ENCODE measurements at regions not wholly inside any gene's neighbourhood (a gene's known extent, or its start where the extent isn't known, plus 50 kb on each side); places are given as distances from the start of the nearest gene placed in this dataset.

DNA sequence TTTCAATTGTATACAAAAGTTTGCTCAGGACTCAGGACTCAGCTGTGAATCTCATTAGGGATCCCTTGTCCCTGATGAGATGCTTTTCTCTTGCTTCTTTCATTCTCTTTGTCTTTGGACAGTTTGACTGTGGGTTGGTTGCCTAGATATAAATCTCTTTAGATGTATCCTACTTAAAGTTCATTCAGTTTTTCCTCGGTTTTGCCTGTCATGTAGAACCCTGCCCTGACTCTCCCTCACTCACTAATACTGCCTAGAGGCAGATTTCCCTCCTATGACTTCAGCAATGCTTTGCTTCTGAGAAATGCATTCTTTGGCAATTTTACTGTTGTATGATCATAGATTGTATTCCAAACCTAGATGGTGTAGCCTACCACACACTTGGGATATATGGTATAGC, 421.4 kb upstream of the TCF4 start:
- intact Hi-C loops (cut with DNase I): no loop called here
- no peak overlapping the region for H3K27ac ChIP-seq
- H3K27me3 ChIP-seq: no peaks in the 10 kb centered on the region
- TF ChIP-seq, protein P1, sequence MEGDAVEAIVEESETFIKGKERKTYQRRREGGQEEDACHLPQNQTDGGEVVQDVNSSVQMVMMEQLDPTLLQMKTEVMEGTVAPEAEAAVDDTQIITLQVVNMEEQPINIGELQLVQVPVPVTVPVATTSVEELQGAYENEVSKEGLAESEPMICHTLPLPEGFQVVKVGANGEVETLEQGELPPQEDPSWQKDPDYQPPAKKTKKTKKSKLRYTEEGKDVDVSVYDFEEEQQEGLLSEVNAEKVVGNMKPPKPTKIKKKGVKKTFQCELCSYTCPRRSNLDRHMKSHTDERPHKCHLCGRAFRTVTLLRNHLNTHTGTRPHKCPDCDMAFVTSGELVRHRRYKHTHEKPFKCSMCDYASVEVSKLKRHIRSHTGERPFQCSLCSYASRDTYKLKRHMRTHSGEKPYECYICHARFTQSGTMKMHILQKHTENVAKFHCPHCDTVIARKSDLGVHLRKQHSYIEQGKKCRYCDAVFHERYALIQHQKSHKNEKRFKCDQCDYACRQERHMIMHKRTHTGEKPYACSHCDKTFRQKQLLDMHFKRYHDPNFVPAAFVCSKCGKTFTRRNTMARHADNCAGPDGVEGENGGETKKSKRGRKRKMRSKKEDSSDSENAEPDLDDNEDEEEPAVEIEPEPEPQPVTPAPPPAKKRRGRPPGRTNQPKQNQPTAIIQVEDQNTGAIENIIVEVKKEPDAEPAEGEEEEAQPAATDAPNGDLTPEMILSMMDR (IDR thresholded peaks at IDR 0.05): no peak
- H3K9me3 ChIP-seq: peaks cover 0 to 18% of the 10 kb centered on the region in 2 donors
- no peaks in the 10 kb centered on the region for H3K36me3 ChIP-seq
- no peaks in the 10 kb centered on the region for H3K4me1 ChIP-seq
- DNase-seq (no peak), ATAC-seq (no peak)
- no peak overlapping the region for H3K4me3 ChIP-seq

DNA sequence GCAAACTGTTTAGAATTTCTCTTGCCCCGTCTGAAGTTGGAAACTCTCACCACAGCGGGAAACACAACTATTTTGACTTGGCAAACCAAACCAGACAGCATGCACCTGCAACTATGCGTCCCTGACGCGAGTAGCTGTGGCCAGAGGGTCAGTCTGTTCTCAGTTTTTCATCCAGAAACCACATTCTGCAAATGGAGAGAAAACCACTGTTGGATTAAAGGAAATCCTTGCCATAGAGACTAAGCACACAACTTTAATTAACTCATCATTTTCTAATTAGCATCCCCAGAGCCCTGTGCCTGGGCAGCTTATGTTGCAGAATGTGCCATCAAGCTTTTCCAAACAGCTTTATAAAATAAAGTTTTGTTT, 415.7 kb upstream of the TCF4 start:
- TF ChIP-seq, protein P1 (IDR thresholded peaks at IDR 0.05): no peak
- ATAC-seq (no peak), DNase-seq (no peak)
- Histone ChIP-seq H3K4me3 (no peak overlapping the region), H3K36me3 (no peaks in the 10 kb centered on the region), H3K4me1 (no peaks in the 10 kb centered on the region), H3K27me3 (no peaks in the 10 kb centered on the region), H3K27ac (no peak overlapping the region), H3K9me3 (no peaks in the 10 kb centered on the region)
- intact Hi-C loops (cut with DNase I): no loop called here

DNA sequence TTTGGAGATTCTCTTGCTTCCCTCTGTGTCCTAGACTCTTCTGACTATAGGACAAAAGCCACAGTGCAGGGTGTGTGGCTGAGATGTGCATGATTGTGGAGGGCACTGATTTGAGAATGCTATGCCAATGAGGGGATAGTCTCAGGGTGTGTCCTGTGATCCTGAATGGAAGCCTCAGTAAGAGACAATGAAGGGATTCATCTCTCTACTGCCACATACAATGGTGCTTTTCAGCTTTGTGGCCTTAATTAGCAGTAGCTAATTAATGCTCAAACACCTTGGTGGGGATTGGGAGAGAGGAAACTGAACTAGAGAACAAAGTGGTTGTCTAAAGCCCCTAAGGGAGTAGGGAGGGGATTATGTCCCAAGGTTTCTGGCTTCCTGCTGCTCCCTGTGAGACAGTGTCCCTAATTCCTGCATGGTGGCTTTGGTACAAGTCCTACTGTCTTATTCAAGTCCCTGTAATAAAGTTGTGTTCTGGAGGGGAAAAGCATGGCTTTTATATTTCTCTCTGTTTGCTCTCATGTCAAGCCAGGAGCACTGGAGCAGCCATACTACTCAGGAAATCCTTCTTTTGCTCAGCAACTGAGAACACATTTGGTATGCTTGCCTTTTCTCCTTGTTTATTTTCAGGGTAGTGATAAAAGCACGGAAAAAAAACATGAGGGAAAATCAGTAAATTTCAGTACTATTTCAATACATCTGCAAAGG, 415.2 kb upstream of the TCF4 start:
- intact Hi-C loops (cut with DNase I): no loop called here

GRCh38 chr18:56001576-56001975, 413.6 kb upstream of the TCF4 start:
- no peaks in the 10 kb centered on the region for H3K4me1 ChIP-seq
- H3K27me3 ChIP-seq: no peaks in the 10 kb centered on the region
- no peak overlapping the region for H3K4me3 ChIP-seq
- H3K9me3 ChIP-seq: no peaks in the 10 kb centered on the region
- DNase-seq (no peak), ATAC-seq (no peak)
- intact Hi-C loops (cut with DNase I): no loop called here
- no peaks in the 10 kb centered on the region for H3K36me3 ChIP-seq
- TF ChIP-seq, protein P1 (IDR thresholded peaks at IDR 0.05): no peak
- H3K27ac ChIP-seq: no peak overlapping the region

More for the DNA sequence above, 415.2 kb upstream of the TCF4 start:
- ATAC-seq (no peak), DNase-seq (no peak)
- Histone ChIP-seq H3K27me3 (no peaks in the 10 kb centered on the region), H3K27ac (no peak overlapping the region), H3K9me3 (no peaks in the 10 kb centered on the region), H3K36me3 (no peaks in the 10 kb centered on the region), H3K4me3 (no peak overlapping the region), H3K4me1 (no peaks in the 10 kb centered on the region)
- TF ChIP-seq, protein P1 (IDR thresholded peaks at IDR 0.05): no peak

DNA sequence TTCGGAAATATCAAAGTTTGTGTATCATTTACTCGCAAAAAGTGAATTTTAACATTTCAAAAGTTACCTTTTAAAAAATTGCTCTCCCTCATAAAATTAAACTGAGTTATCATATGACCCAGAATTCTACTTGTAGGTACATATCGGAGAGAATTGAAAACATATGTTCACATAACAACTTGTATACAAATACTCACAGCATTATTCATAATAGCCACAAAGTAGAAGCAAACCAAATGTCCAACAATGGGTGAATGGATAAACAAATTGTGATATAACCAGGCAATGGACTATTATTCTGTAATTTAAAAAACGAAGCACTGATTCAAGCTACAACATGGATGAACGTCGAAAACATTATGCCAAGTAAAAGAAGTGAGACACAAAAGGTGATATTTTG, 412.0 kb upstream of the TCF4 start:
- ATAC-seq: no peak
- intact Hi-C loops (cut with DNase I): no loop called here

More for the DNA sequence above, 412.0 kb upstream of the TCF4 start:
- Histone ChIP-seq H3K4me1 (no peaks in the 10 kb centered on the region), H3K27ac (no peak overlapping the region), H3K9me3 (no peaks in the 10 kb centered on the region), H3K4me3 (no peak overlapping the region), H3K27me3 (no peaks in the 10 kb centered on the region), H3K36me3 (no peaks in the 10 kb centered on the region)
- TF ChIP-seq, protein P1 (IDR thresholded peaks at IDR 0.05): no peak
- DNase-seq: no peak
